Spleen (tissue), 11 donors: ENCODE measurements at regions not wholly inside any gene's neighbourhood (a gene's known extent, or its start where the extent isn't known, plus 50 kb on each side); places are given as distances from the start of the nearest gene placed in this dataset.

Source experiments
- DNase-seq: peaks from one replicate; pipeline ENCODE4 v3.0.0-alpha.2; 2020
- H3K27ac ChIP-seq, 8 donors: fragments of 200-600 bp; sonication (generic) in 7 of 8; 1 replicate in 4 of 8; 2 replicates in 4 of 8; pipeline versions ENCODE4 v1.5.0 to v1.8.0; 2016 to 2021; ENCODE audit warnings: inconsistent platforms in 4 of 8, mild to moderate bottlenecking in 4 of 8, moderate library complexity in 1 of 8
- H3K27me3 ChIP-seq, 7 donors: fragments of 200-600 bp; sonication (generic) in 6 of 7; replicated peaks in 1 of 7; 1 replicate in 4 of 7; 2 replicates in 3 of 7; pipeline versions ENCODE4 v1.5.0 to v1.8.0; 2016 to 2021; ENCODE audit warnings: inconsistent platforms in 3 of 7, mild to moderate bottlenecking in 1 of 7
- H3K36me3 ChIP-seq, 6 donors: fragments of 200-600 bp; sonication (generic) in 5 of 6; 1 replicate in 4 of 6; 2 replicates in 2 of 6; pipeline versions ENCODE4 v1.5.0 to v1.8.0; 2016 to 2021; ENCODE audit warnings: inconsistent platforms in 2 of 6
- H3K4me1 ChIP-seq, 6 donors: fragments of 200-600 bp; sonication (generic) in 5 of 6; 1 replicate in 3 of 6; 2 replicates in 3 of 6; pipeline versions ENCODE4 v1.5.0 to v1.8.0; 2016 to 2021; ENCODE audit warnings: inconsistent platforms in 3 of 6
- H3K4me3 ChIP-seq, 8 donors: fragments of 200-600 bp; sonication (generic) in 7 of 8; 1 replicate in 4 of 8; 2 replicates in 4 of 8; pipeline versions ENCODE4 v1.5.0 to v1.8.0; 2016 to 2021; ENCODE audit warnings: inconsistent platforms in 4 of 8, mild to moderate bottlenecking in 4 of 8, moderate library complexity in 2 of 8
- H3K9me3 ChIP-seq, 8 donors: fragments of 200-600 bp; sonication (generic) in 7 of 8; 1 replicate in 4 of 8; 2 replicates in 4 of 8; pipeline versions ENCODE4 v1.5.0 to v1.8.0; 2016 to 2021; ENCODE audit warnings: inconsistent platforms in 4 of 8
- POLR2A ChIP-seq, 3 donors: fragments of 450-650 bp; IDR thresholded peaks; one replicate each; pipeline ENCODE4 v1.5.1; 2017; ENCODE audit warnings: antibody characterized with exemption in 3 of 3, mild to moderate bottlenecking in 1 of 3
- POLR2AphosphoS5 ChIP-seq, 3 donors: sonication (generic); formaldehyde crosslinking; IDR thresholded peaks; one replicate each; pipeline ENCODE4 v1.5.1; 2017; ENCODE audit warnings: antibody characterized with exemption in 3 of 3
- WGBS, 5 donors: extraction: QIAGEN DNeasy Blood & Tissue Kit in 3 of 5; methylation state at CpG; one replicate each; pipeline versions ENCODE4 v1.1.5 to v1.1.7; 2013 to 2018; 5-methylcytosine and 5-hydroxymethylcytosine counted together
- intact Hi-C: fragments of 100-400 bp; cut with DNase I; formaldehyde crosslinking; loops from one replicate; pipeline ENCODE4 v1.15.0; 2023; ENCODE audit warnings: low total_unique reads
- TF ChIP-seq, protein P1 (sequence below), 11 experiments: fragments of 200-600 bp in 7 of 11; fragments of 450-650 bp in 4 of 11; sonication (generic) in 4 of 11; IDR thresholded peaks in 8 of 11; conservative IDR thresholded peaks in 3 of 11; 1 replicate in 7 of 11; 2 replicates in 4 of 11; pipeline versions ENCODE4 v1.4.0 to v1.8.0; 2016 to 2021; ENCODE audit warnings: antibody characterized with exemption in 11 of 11, inconsistent platforms in 4 of 11, mild to moderate bottlenecking in 1 of 11
- donor health status: healthy with polysubstance abuse.
- donor health status: DM: no; HTN: no; CAD: no; lungs with moderate emphysema.
- donor health status: DM: no; HTN: no; CAD: no.
- donor health status: Bipolar disorder and iron deficiency.
- donor health status: healthy.
- donor health status: DM: no; HTN: no; CAD: no.
- donor health status: DM: yes; HTN: yes; CAD: no.

DNA sequence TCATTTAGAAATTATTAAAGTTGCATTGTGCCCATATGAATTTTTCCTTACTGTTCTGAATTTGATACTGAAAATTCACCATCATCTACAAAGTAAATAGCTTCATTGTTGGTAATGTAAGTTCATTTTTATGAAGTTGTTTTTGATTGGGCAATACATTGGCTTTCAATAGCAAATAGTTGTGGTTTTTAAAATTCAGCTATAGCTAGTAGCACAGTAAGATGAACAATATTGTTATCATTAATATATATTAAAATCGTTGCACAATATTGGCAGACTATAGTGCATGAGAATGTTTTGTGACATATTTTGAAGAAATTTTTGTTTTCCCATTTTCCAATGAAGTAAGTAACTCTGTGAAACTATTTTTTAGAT, 575.0 kb downstream of the PRKD1 start:
- no peaks in the 10 kb centered on the region for H3K36me3 ChIP-seq
- intact Hi-C loops: no loop called here
- H3K27me3 ChIP-seq: no peaks in the 10 kb centered on the region
- H3K4me3 ChIP-seq: no peak overlapping the region
- TF ChIP-seq POLR2A (IDR thresholded peaks at IDR 0.05) (no peak), POLR2AphosphoS5 (IDR thresholded peaks at IDR 0.05) (no peak)
- TF ChIP-seq, protein P1, sequence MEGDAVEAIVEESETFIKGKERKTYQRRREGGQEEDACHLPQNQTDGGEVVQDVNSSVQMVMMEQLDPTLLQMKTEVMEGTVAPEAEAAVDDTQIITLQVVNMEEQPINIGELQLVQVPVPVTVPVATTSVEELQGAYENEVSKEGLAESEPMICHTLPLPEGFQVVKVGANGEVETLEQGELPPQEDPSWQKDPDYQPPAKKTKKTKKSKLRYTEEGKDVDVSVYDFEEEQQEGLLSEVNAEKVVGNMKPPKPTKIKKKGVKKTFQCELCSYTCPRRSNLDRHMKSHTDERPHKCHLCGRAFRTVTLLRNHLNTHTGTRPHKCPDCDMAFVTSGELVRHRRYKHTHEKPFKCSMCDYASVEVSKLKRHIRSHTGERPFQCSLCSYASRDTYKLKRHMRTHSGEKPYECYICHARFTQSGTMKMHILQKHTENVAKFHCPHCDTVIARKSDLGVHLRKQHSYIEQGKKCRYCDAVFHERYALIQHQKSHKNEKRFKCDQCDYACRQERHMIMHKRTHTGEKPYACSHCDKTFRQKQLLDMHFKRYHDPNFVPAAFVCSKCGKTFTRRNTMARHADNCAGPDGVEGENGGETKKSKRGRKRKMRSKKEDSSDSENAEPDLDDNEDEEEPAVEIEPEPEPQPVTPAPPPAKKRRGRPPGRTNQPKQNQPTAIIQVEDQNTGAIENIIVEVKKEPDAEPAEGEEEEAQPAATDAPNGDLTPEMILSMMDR (IDR thresholded peaks at IDR 0.05 in 8 of 11, conservative IDR thresholded peaks at IDR 0.05 in 3 of 11): no peak
- no peak for DNase-seq
- H3K27ac ChIP-seq: no peak overlapping the region
- H3K4me1 ChIP-seq: no peaks in the 10 kb centered on the region
- 69 to 91% (median 80%) methylated on average over 1 of the region's 1 CpG for WGBS, 5 donors
- H3K9me3 ChIP-seq: no peaks in the 10 kb centered on the region

DNA sequence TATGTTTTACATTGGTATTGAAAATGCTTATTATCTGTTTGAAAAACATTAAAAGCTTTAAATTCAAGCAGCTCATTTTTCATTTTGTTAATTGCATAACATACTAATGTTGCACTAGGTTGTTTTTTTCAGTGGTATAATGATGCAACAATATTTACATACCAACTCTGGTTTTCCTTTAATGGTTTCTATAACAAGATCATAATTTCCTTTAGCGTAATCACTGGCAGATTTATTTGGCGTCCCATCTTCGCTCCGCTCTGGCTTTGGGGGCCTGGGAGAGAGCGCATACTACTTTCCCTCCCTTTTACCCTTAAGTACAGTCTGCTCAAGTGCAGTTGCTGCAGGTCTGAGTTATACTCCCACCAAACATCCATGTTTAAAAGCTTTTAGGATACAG, 574.1 kb downstream of the PRKD1 start:
- 82 to 94% (median 91%) methylated on average over 5 of the region's 5 CpGs for WGBS, 5 donors

DNA sequence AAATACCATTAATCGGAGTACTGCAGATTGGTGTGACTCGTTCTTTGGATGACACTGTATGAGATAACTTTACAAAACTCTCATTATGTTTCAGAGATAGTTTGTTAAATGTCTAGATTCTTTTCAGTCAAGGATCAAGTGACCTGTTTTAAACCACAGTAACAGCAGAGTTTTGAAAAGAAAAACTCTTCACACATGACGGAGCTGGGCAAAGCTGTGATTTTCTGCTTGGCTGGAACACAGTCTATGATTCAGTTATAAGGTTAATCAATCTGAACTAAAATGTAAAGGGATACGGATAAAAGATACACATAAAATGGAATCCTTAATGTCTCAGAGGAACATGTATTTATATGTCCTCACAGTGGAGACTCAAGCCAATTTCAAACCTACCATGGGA, 573.2 kb downstream of the PRKD1 start:
- Histone ChIP-seq H3K9me3 (no peaks in the 10 kb centered on the region), H3K27ac (no peak overlapping the region), H3K4me3 (no peak overlapping the region), H3K4me1 (no peaks in the 10 kb centered on the region), H3K36me3 (no peaks in the 10 kb centered on the region), H3K27me3 (no peaks in the 10 kb centered on the region)
- intact Hi-C loops: no loop called here
- TF ChIP-seq, protein P1 (IDR thresholded peaks at IDR 0.05 in 8 of 11, conservative IDR thresholded peaks at IDR 0.05 in 3 of 11): no peak
- TF ChIP-seq POLR2A (IDR thresholded peaks at IDR 0.05): no peak
- TF ChIP-seq POLR2AphosphoS5 (IDR thresholded peaks at IDR 0.05): no peak
- 82 to 94% (median 87%) methylated on average over 4 of the region's 4 CpGs for whole genome bisulfite sequencing, 5 donors
- DNase-seq: no peak

More for the DNA sequence above, 574.1 kb downstream of the PRKD1 start:
- Histone ChIP-seq H3K4me1 (no peaks in the 10 kb centered on the region), H3K9me3 (no peaks in the 10 kb centered on the region), H3K4me3 (no peak overlapping the region), H3K27me3 (no peaks in the 10 kb centered on the region), H3K27ac (no peak overlapping the region), H3K36me3 (no peaks in the 10 kb centered on the region)
- no peak for TF ChIP-seq POLR2A (IDR thresholded peaks at IDR 0.05)
- no peak for TF ChIP-seq POLR2AphosphoS5 (IDR thresholded peaks at IDR 0.05)
- TF ChIP-seq, protein P1 (IDR thresholded peaks at IDR 0.05 in 8 of 11, conservative IDR thresholded peaks at IDR 0.05 in 3 of 11): no peak
- DNase-seq: no peak
- intact Hi-C loops: no loop called here

DNA sequence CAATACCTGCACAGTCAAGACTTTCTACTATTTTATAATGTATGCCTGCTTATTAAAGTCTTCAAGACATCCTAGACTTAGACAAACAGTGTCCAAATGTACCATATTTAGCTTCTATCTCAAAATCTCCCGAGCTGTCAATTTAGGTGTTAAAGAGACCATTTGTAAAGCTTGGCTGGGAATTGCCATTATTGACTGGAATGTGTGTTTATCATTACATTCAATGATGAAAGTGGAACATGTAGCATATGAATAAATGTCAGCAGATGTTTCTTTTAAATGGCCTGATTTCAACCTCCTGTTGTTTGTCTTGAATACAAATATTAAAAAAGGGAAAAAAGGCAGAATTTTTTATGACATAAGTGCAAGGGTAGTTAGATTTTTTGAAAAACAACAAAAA, 572.3 kb downstream of the PRKD1 start:
- WGBS, 5 donors: 44 to 74% (median 67%) methylated on average over 1 of the region's 1 CpG
- H3K9me3 ChIP-seq: no peaks in the 10 kb centered on the region
- intact Hi-C loops: no loop called here
- no peak overlapping the region for H3K27ac ChIP-seq
- TF ChIP-seq POLR2A (IDR thresholded peaks at IDR 0.05) (no peak), POLR2AphosphoS5 (IDR thresholded peaks at IDR 0.05) (no peak)
- TF ChIP-seq, protein P1 (IDR thresholded peaks at IDR 0.05 in 8 of 11, conservative IDR thresholded peaks at IDR 0.05 in 3 of 11): no peak
- no peaks in the 10 kb centered on the region for H3K36me3 ChIP-seq
- DNase-seq: no peak
- no peaks in the 10 kb centered on the region for H3K4me1 ChIP-seq
- H3K27me3 ChIP-seq: no peaks in the 10 kb centered on the region
- no peak overlapping the region for H3K4me3 ChIP-seq
